Activated naive CD8-positive, alpha-beta T cell treated with anti-CD3 and anti-CD28 coated beads, Interleukin-2, amount 50 U/mL, for 16 hours (primary cell): ENCODE measurements at regions not wholly inside any gene's neighbourhood (a gene's known extent, or its start where the extent isn't known, plus 50 kb on each side); places are given as distances from the start of the nearest gene placed in this dataset.

ENCODE experiments used
- DNase-seq: peaks from one replicate; pipeline ENCODE4 v3.0.0-alpha.2; 2020; ENCODE audit warnings: low read depth, low spot score

DNA sequence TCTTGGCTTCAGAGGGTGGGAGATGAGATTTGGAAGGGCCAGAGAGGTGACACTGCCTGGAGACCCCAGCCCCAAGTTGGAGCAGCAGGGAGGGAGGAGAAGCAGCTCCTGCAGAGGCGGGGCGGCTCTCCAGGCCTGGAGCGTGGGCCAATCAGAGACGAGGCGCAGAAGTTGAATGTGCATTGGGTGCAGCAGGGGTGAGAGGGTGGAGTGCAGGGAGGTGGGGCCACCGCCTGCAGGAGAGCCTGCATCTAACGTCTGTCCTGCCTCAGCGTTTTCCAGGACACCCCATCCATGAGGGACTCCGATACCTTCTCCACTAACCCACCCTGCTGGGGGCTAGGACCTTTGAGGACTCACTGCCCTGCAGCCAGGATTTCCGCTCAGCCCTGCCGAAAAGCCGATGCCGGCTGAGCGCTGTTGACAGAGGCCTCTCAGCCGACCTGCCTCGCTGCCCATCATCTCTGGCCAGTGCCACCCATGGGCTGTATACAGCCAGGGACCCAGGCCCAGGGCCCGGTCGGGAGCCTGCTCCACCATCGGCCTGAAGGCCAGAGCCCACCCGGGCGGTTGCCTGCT, 146.2 kb downstream of the ENGASE start:
- no peak for DNase-seq

- no peak for DNase-seq
Measured at GRCh38 chr17:79220201-79220712, 145.6 kb downstream of the ENGASE start.

DNA sequence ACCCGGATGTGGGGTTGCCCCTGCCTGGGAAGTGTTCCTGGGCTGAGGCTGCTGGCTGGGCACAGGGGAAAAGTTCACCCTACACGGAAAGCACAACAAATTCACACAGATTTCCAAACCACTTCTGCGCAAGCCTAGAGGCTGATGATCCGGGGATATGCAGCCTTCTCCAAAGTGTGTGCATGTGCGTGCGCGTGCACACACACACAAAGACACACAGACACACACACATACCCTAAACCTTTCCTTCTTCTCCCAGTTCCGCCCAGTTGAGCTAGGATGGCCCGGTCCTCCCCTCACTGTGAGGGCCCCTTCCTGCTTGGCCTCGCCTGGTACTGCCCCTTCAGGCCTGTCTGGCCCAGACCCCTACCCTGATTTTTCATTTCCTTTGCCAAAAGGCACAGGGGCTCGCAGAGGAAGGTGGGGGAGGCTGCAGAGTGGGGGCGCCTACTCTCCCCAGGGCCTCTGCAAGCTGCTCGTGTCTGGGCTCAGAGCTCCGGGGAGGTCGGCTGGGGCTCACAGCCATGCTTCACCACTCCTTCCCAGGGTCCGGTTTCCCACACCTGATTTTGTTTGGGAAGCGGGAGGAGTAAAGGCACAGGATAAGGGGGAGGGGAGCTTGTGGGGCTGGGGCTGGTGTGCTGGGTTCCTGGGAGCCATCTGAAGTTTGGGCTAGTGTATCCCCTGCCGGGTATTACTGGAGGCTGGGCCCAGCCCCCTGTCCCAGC, 144.7 kb downstream of the ENGASE start:
- no peak for DNase-seq

- no peak for DNase-seq
Measured at GRCh38 chr17:79218825-79219200, 144.2 kb downstream of the ENGASE start.

- no peak for DNase-seq
Measured at GRCh38 chr17:79218175-79218824, 143.7 kb downstream of the ENGASE start.

DNA sequence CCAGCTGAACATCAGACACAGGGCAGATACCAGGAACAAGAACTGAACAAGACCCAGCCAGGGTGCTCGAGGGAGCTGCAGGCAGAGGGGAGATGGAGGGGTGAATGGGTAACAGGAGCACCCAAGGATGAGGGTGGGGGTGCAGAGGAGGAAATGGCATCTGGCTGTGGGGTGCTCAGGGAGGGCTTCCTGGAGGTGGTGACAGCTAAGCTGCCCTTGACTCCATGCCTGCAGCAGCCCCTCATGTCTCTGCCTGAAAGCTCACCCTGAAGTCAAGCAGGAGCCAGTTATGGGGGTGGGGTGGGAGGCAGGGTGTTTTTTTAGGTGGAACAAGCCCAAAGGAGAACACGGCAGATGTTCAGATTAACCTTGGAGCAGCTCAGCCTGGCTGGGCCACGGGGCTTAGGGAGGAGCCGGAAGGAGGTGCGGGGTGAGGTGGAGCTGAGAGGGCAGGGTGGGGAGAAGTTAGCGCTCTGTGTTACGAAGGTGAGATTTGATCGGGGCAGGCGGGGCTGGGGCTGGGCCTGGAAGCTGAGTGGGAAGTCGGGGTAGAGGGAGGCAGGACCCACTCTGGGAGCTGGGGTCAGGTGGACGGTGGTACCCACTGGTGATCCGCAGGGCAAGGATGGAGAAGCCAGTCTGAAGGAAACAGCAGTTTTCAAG, 143.0 kb downstream of the ENGASE start:
- DNase-seq, result no peak

- no peak for DNase-seq
Measured at GRCh38 chr17:79216826-79217225, 142.2 kb downstream of the ENGASE start.

GRCh38 chr17:79216391-79216790, 141.8 kb downstream of the ENGASE start:
- DNase-seq, result no peak

DNA sequence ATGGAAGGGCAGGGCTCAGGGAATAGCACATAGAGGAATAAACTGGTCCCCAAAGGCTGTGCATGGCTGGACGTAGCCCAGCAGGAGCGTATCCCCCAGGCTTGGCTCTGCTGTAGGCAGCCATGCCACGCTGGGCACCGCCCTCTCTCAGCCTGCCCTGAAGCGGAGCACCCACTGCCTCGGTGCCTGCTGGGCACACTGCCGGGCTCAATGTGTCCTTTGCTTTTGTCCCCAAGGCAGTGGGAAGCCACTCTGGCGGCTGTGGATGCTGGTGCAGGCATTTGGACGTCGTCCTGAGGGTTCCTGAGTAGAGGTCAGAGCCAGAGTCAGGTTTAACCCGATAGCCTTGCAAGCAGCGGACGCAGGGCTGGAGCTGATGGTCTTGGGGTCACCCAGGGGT, 141.0 kb downstream of the ENGASE start:
- DNase-seq, result no peak

GRCh38 chr17:79214940-79215604, 140.4 kb downstream of the ENGASE start:
- DNase-seq, result no peak

DNA sequence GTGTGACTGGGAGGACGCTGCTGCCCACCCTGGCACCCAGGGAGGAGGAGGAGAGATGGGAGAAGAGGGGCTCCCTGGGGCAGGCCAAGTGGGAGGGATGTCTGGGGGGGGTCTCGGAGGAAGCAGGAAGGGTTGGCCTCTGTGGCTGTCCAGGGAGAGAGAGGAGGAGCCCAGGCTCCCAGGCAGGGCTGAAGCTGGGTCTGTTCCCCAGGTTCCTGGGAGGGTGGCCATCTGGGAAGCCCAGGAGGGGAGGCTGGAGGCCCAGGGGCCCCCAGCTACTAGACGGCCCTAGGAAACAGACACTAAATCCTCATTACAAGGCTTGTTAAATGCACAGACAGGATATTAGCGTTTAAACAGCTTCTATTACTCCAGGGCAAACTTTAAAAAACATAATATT, 139.8 kb downstream of the ENGASE start:
- no peak for DNase-seq

GRCh38 chr17:79213305-79213704, 138.7 kb downstream of the ENGASE start:
- no peak for DNase-seq

GRCh38 chr17:79212149-79213087, 137.8 kb downstream of the ENGASE start:
- DNase-seq, result no peak

- DNase-seq, result no peak
Measured at GRCh38 chr17:79211061-79211770, 136.6 kb downstream of the ENGASE start.

GRCh38 chr17:79210638-79211037, 136.0 kb downstream of the ENGASE start:
- DNase-seq, result no peak

DNA sequence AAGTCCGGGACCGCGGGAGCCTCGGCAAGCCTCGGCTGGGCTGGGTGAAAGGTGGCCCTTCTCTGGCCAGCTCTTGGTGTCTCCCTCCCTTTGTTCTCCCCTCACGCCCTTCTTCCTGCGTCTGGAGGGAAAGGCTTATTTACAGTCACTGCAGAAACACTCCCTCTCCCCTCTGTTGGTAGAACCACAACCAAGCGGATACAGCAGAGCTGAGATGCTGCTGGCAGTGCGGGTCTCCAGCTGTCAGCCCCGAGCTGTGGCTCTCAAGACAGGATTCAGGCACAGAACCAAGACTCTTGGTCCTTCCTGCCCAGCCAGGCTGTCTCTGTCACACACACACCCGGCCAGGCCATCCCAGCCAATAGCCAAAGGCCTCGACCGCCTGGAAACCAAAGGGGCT, 133.3 kb downstream of the ENGASE start:
- DNase-seq, result no peak

GRCh38 chr17:79205688-79206205, 131.1 kb downstream of the ENGASE start:
- DNase-seq, result no peak

GRCh38 chr17:79204261-79204660, 129.6 kb downstream of the ENGASE start:
- DNase-seq, result no peak

DNA sequence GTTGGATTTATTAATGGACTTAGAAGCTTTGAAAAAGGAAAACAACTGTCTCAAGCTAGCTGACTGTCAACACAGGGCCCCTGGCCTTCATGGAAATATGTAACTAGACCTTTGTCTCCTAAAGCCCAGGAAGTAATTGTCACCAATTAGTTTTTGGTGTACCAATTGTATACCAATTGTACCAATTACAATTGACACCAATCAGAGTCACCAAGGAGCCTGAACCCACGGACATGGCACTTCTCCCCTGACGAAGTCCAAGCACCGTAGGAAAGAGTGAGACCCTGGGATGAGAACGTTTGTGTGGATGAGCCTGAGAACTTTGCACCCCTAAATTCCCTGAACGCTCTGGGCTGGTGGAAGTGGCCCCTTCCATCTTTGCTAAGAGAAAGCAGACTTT, 129.0 kb downstream of the ENGASE start:
- DNase-seq, result no peak

GRCh38 chr17:79203016-79203415, 128.4 kb downstream of the ENGASE start:
- DNase-seq, result no peak
